Stimulated activated memory B cell treated with anti-CD40 and anti-IgM and Interleukin-4, amounts not matched to agents 10 μg/mL and 1 μg/mL and 100 μg/mL, for 72 hours (primary cell): ENCODE measurements at regions not wholly inside any gene's neighbourhood (a gene's known extent, or its start where the extent isn't known, plus 50 kb on each side); places are given as distances from the start of the nearest gene placed in this dataset.
"Not testable (repeated sequence)": the region's sequence is repeated elsewhere in the genome, so short reads cannot be mapped to it uniquely, and the experiment has no call there.

Experiments
- ATAC-seq: fragments of 150-1000 bp; cut with Tn5 transposase; 2 replicates; pipeline ENCODE4 v1.10.0; 2021
- H3K27ac Mint-ChIP-seq: one replicate; pipeline ENCODE4 v1.8.0; 2022; ENCODE audit warnings: mild to moderate bottlenecking, mixed read lengths
- H3K27me3 Mint-ChIP-seq: one replicate; pipeline ENCODE4 v1.8.0; 2022; ENCODE audit warnings: mixed read lengths
- H3K36me3 Mint-ChIP-seq: one replicate; pipeline ENCODE4 v1.8.0; 2022; ENCODE audit warnings: mixed read lengths
- H3K4me1 Mint-ChIP-seq: one replicate; pipeline ENCODE4 v1.8.0; 2022; ENCODE audit warnings: mixed read lengths
- H3K4me3 Mint-ChIP-seq: one replicate; pipeline ENCODE4 v1.8.0; 2022; ENCODE audit warnings: mild to moderate bottlenecking, moderate library complexity, mixed read lengths
- H3K9me3 Mint-ChIP-seq: one replicate; pipeline ENCODE4 v1.8.0; 2022; ENCODE audit warnings: mixed read lengths

GRCh38 chr3:191051037-191051436 lies 148.0 kb upstream of the OSTN start:
- ATAC-seq: no peak
- Mint-ChIP-seq H3K4me1 (no peaks in the 10 kb centered on the region), H3K36me3 (no peaks in the 10 kb centered on the region), H3K27ac (no peak overlapping the region), H3K9me3 (peaks cover 3% of the 10 kb centered on the region), H3K27me3 (peaks cover 19% of the 10 kb centered on the region), H3K4me3 (no peak overlapping the region)

- H3K4me1 Mint-ChIP-seq: no peaks in the 10 kb centered on the region
- no peak overlapping the region for H3K4me3 Mint-ChIP-seq
- H3K36me3 Mint-ChIP-seq: no peaks in the 10 kb centered on the region
- peaks cover 19% of the 10 kb centered on the region for H3K27me3 Mint-ChIP-seq
- no peak for ATAC-seq
- H3K9me3 Mint-ChIP-seq: peaks cover 7% of the 10 kb centered on the region
- H3K27ac Mint-ChIP-seq: no peak overlapping the region
These were observed 151.1 kb upstream of the OSTN start for GRCh38 chr3:191047930-191048329.

GRCh38 chr3:191030929-191031328 lies 168.1 kb upstream of the OSTN start:
- no peak for ATAC-seq
- no peaks in the 10 kb centered on the region for H3K36me3 Mint-ChIP-seq
- no peaks in the 10 kb centered on the region for H3K9me3 Mint-ChIP-seq
- H3K4me3 Mint-ChIP-seq: no peak overlapping the region
- no peaks in the 10 kb centered on the region for H3K4me1 Mint-ChIP-seq
- no peak overlapping the region for H3K27ac Mint-ChIP-seq
- no peaks in the 10 kb centered on the region for H3K27me3 Mint-ChIP-seq

GRCh38 chr3:191030491-191030890 lies 168.0 kb upstream of the GMNC start:
- Mint-ChIP-seq H3K9me3 (no peaks in the 10 kb centered on the region), H3K4me3 (no peak overlapping the region), H3K27ac (no peak overlapping the region), H3K36me3 (no peaks in the 10 kb centered on the region), H3K4me1 (no peaks in the 10 kb centered on the region), H3K27me3 (no peaks in the 10 kb centered on the region)
- ATAC-seq: no peak

- Mint-ChIP-seq H3K9me3 (no peaks in the 10 kb centered on the region), H3K27me3 (no peaks in the 10 kb centered on the region), H3K4me3 (no peak overlapping the region), H3K4me1 (no peaks in the 10 kb centered on the region), H3K27ac (no peak overlapping the region), H3K36me3 (no peaks in the 10 kb centered on the region)
- no peak for ATAC-seq
These were observed 164.3 kb upstream of the GMNC start for GRCh38 chr3:191026746-191027145.

- H3K4me3 Mint-ChIP-seq: no peak overlapping the region
- H3K36me3 Mint-ChIP-seq: no peaks in the 10 kb centered on the region
- ATAC-seq: no peak
- H3K4me1 Mint-ChIP-seq: no peaks in the 10 kb centered on the region
- no peak overlapping the region for H3K27ac Mint-ChIP-seq
- H3K27me3 Mint-ChIP-seq: no peaks in the 10 kb centered on the region
- no peaks in the 10 kb centered on the region for H3K9me3 Mint-ChIP-seq
These were observed 158.4 kb upstream of the GMNC start for GRCh38 chr3:191020730-191021396.

- no peaks in the 10 kb centered on the region for H3K36me3 Mint-ChIP-seq
- H3K27ac Mint-ChIP-seq: no peak overlapping the region
- H3K4me1 Mint-ChIP-seq: no peaks in the 10 kb centered on the region
- H3K27me3 Mint-ChIP-seq: no peaks in the 10 kb centered on the region
- H3K9me3 Mint-ChIP-seq: no peaks in the 10 kb centered on the region
- H3K4me3 Mint-ChIP-seq: no peak overlapping the region
- no peak for ATAC-seq
These were observed 157.4 kb upstream of the GMNC start for GRCh38 chr3:191019855-191020254.

GRCh38 chr3:191015960-191016359 lies 153.5 kb upstream of the GMNC start:
- ATAC-seq, H3K27ac Mint-ChIP-seq, H3K4me3 Mint-ChIP-seq, H3K4me1 Mint-ChIP-seq, H3K9me3 Mint-ChIP-seq, H3K36me3 Mint-ChIP-seq, H3K27me3 Mint-ChIP-seq: not testable (repeated sequence)

GRCh38 chr3:191008074-191008473 lies 145.6 kb upstream of the GMNC start:
- peaks cover 9% of the 10 kb centered on the region for H3K4me1 Mint-ChIP-seq
- peaks cover 5% of the 10 kb centered on the region for H3K9me3 Mint-ChIP-seq
- ATAC-seq: no peak
- H3K4me3 Mint-ChIP-seq: no peak overlapping the region
- no peak overlapping the region for H3K27ac Mint-ChIP-seq
- peaks cover 23% of the 10 kb centered on the region for H3K27me3 Mint-ChIP-seq
- no peaks in the 10 kb centered on the region for H3K36me3 Mint-ChIP-seq

- peaks cover 5% of the 10 kb centered on the region for H3K9me3 Mint-ChIP-seq
- no peaks in the 10 kb centered on the region for H3K36me3 Mint-ChIP-seq
- ATAC-seq: no peak
- no peak overlapping the region for H3K27ac Mint-ChIP-seq
- peaks cover 9% of the 10 kb centered on the region for H3K4me1 Mint-ChIP-seq
- peaks cover 23% of the 10 kb centered on the region for H3K27me3 Mint-ChIP-seq
- no peak overlapping the region for H3K4me3 Mint-ChIP-seq
These were observed 143.3 kb upstream of the GMNC start for GRCh38 chr3:191005790-191006189.

- no peak overlapping the region for H3K4me3 Mint-ChIP-seq
- no peak for ATAC-seq
- peaks cover 5% of the 10 kb centered on the region for H3K9me3 Mint-ChIP-seq
- H3K27ac Mint-ChIP-seq: no peak overlapping the region
- peaks cover 9% of the 10 kb centered on the region for H3K4me1 Mint-ChIP-seq
- H3K36me3 Mint-ChIP-seq: no peaks in the 10 kb centered on the region
- peaks cover 23% of the 10 kb centered on the region for H3K27me3 Mint-ChIP-seq
These were observed 141.2 kb upstream of the GMNC start for GRCh38 chr3:191003742-191004141.

- Mint-ChIP-seq H3K27ac (no peak overlapping the region), H3K4me3 (no peak overlapping the region), H3K36me3 (no peaks in the 10 kb centered on the region), H3K9me3 (no peaks in the 10 kb centered on the region), H3K27me3 (peaks cover 12% of the 10 kb centered on the region), H3K4me1 (no peaks in the 10 kb centered on the region)
- no peak for ATAC-seq
These were observed 133.8 kb upstream of the GMNC start for GRCh38 chr3:190996181-190996775.

GRCh38 chr3:190995156-190995555 lies 132.7 kb upstream of the GMNC start:
- Mint-ChIP-seq H3K4me3 (no peak overlapping the region), H3K36me3 (no peaks in the 10 kb centered on the region), H3K9me3 (no peaks in the 10 kb centered on the region), H3K4me1 (no peaks in the 10 kb centered on the region), H3K27me3 (peaks cover 12% of the 10 kb centered on the region), H3K27ac (no peak overlapping the region)
- no peak for ATAC-seq

- Mint-ChIP-seq H3K27me3 (peaks cover 11% of the 10 kb centered on the region), H3K36me3 (no peaks in the 10 kb centered on the region), H3K27ac (no peak overlapping the region), H3K9me3 (peaks cover 17% of the 10 kb centered on the region), H3K4me3 (no peak overlapping the region), H3K4me1 (no peaks in the 10 kb centered on the region)
- ATAC-seq: no peak
These were observed 128.4 kb upstream of the GMNC start for GRCh38 chr3:190990898-190991297.

GRCh38 chr3:190989218-190989617 lies 126.7 kb upstream of the GMNC start:
- Mint-ChIP-seq H3K27ac (no peak overlapping the region), H3K27me3 (no peaks in the 10 kb centered on the region), H3K9me3 (peaks cover 17% of the 10 kb centered on the region), H3K4me3 (no peak overlapping the region), H3K36me3 (no peaks in the 10 kb centered on the region), H3K4me1 (no peaks in the 10 kb centered on the region)
- no peak for ATAC-seq

- Mint-ChIP-seq H3K36me3 (no peaks in the 10 kb centered on the region), H3K27ac (no peak overlapping the region), H3K4me1 (no peaks in the 10 kb centered on the region)
These were observed 125.6 kb upstream of the GMNC start for GRCh38 chr3:190988102-190988501.

More at GRCh38 chr3:190988102-190988501, 125.6 kb upstream of the GMNC start:
- Mint-ChIP-seq H3K27me3 (no peaks in the 10 kb centered on the region), H3K9me3 (peaks cover 17% of the 10 kb centered on the region), H3K4me3 (no peak overlapping the region)
- ATAC-seq: no peak
